HepG2 (cell line): ENCODE measurements at regions not wholly inside any gene's neighbourhood (a gene's known extent, or its start where the extent isn't known, plus 50 kb on each side); places are given as distances from the start of the nearest gene placed in this dataset.

Experiments used
- ATAC-seq: fragments of 200-7000 bp; cut with Tn5 transposase; 3 replicates; pipeline ENCODE4 v1.9.1; 2020; ENCODE audit warnings: mild to moderate bottlenecking, moderate library complexity
- BruUV-seq: library from RNA; stranded (reverse); fragments of 400-500 nt; replicated peaks from 2 replicates; lab custom pipeline; 2021; lab: Mats Ljungman, UMichigan
- CTCF ChIA-PET: fragments of 300-600 bp; formaldehyde crosslinking; extraction: SDS; loops from one replicate; lab custom pipeline; 2021; ENCODE audit warnings: low total read pairs, inconsistent platforms, low intra/inter-chr PET ratio; lab: Yijun Ruan, JAX
- POLR2A ChIA-PET: fragments of 350-600 bp; sonication (Branson Sonifier 250); formaldehyde crosslinking; loops from one replicate; lab custom pipeline; 2020; ENCODE audit warnings: antibody characterized with exemption, inconsistent platforms; lab: Yijun Ruan, JAX
- DNase-seq: peaks from one replicate; pipeline ENCODE4 v3.0.0-alpha.2; 2015; ENCODE audit warnings: low spot score
- FAIRE-seq: peaks from 3 replicates; lab custom pipeline; 2011; peaks lifted over from hg19 to GRCh38; lab: Jason Lieb, UNC
- H2AFZ ChIP-seq: one replicate; pipeline ENCODE4 v1.6.1; 2011; ENCODE audit warnings: low read length, inconsistent platforms
- H3K27ac ChIP-seq: fragments of 300-600 bp; 3 replicates; pipeline ENCODE4 v1.8.0; 2011; ENCODE audit warnings: mixed run types, mild to moderate bottlenecking, mixed read lengths, low read length, inconsistent platforms; ENCODE audit not compliant: insufficient read depth; ENCODE audit errors: extremely low read length
- H3K27me3 ChIP-seq, 2 experiments: fragments of 200-600 bp in 1 of 2; 2 replicates in 1 of 2; 3 replicates in 1 of 2; pipeline versions ENCODE4 v1.6.0 to v1.8.0; 2011; ENCODE audit warnings: low read length in 2 of 2, mild to moderate bottlenecking in 2 of 2, moderate library complexity in 2 of 2, inconsistent platforms in 1 of 2; ENCODE audit not compliant: insufficient read depth in 2 of 2, control insufficient read depth in 1 of 2
- H3K36me3 ChIP-seq, 2 experiments: fragments of 200-600 bp in 1 of 2; replicated peaks in 1 of 2; 2 replicates in 1 of 2; 3 replicates in 1 of 2; pipeline versions ENCODE4 v1.5.1 to v1.8.0; 2011; ENCODE audit warnings: low read length in 2 of 2, inconsistent platforms in 1 of 2; ENCODE audit not compliant: insufficient read depth in 2 of 2, control insufficient read depth in 1 of 2
- H3K4me1 ChIP-seq: 2 replicates; pipeline ENCODE4 v1.5.1; 2012; ENCODE audit warnings: low read length, inconsistent platforms; ENCODE audit not compliant: insufficient read depth
- H3K4me2 ChIP-seq: 2 replicates; pipeline ENCODE4 v1.6.0; 2011; ENCODE audit warnings: low read depth, low read length, inconsistent platforms
- H3K4me3 ChIP-seq, 3 experiments: fragments of 200-600 bp in 1 of 3; sonication (generic), shearing (Covaris generic) in 1 of 3; replicated peaks in 1 of 3; 2 replicates each; pipeline ENCODE4 v1.5.1; 2011 to 2016; ENCODE audit warnings: low read length in 3 of 3, inconsistent platforms in 2 of 3, low read depth in 2 of 3, mild to moderate bottlenecking in 2 of 3, control low read depth in 1 of 3, mixed read lengths in 1 of 3; ENCODE audit not compliant: insufficient read depth in 1 of 3
- H3K79me2 ChIP-seq: one replicate; pipeline ENCODE4 v1.6.1; 2011; ENCODE audit warnings: low read length, inconsistent platforms; ENCODE audit not compliant: insufficient read depth
- H3K9ac ChIP-seq: 2 replicates; pipeline ENCODE4 v1.6.0; 2011; ENCODE audit warnings: mild to moderate bottlenecking, low read depth, low read length, inconsistent platforms; ENCODE audit not compliant: insufficient read depth
- H3K9me3 ChIP-seq: 2 replicates; pipeline ENCODE4 v1.5.1; 2012; ENCODE audit warnings: mild to moderate bottlenecking, low read length
- H4K20me1 ChIP-seq: 2 replicates; pipeline ENCODE4 v1.6.0; 2011; ENCODE audit warnings: inconsistent platforms, mild to moderate bottlenecking, low read length, moderate library complexity; ENCODE audit not compliant: insufficient read depth
- MIER2 ChIP-seq: IDR thresholded peaks from 2 replicates; pipeline ENCODE4 v1.6.1; 2016; ENCODE audit warnings: missing biosample characterization, missing genetic modification reagents
- SMC3 ChIP-seq: IDR thresholded peaks from 2 replicates; pipeline ENCODE4 v1.6.1; 2011; ENCODE audit warnings: low read length, improper control_type of control experiment
- ZNF12 ChIP-seq: sonication (generic); formaldehyde crosslinking; IDR thresholded peaks from 2 replicates; pipeline ENCODE4 v1.5.0; 2020; ENCODE audit warnings: missing genetic modification reagents
- ZNF263 ChIP-seq: sonication (generic); formaldehyde crosslinking; IDR thresholded peaks from 2 replicates; pipeline ENCODE4 v1.4.0; 2020; ENCODE audit warnings: missing genetic modification reagents
- ZNF563 ChIP-seq: sonication (generic); formaldehyde crosslinking; IDR thresholded peaks from 2 replicates; pipeline ENCODE4 v1.8.0; 2022; ENCODE audit warnings: mild to moderate bottlenecking, moderate library complexity, missing genetic modification reagents
- WGBS: methylation state at CpG from one replicate; pipeline ENCODE4 v1.1.6; 2017; ENCODE audit warnings: low lambda C conversion rate; 5-methylcytosine and 5-hydroxymethylcytosine counted together
- in situ Hi-C: cut with HindIII; loops from 2 replicates; pipeline ENCODE4 v1.10.0; 2017; ENCODE audit warnings: low pct_unique_long_range_greater_than_20kb; ENCODE audit not compliant: extremely low pct_ligation_motif_present
- intact Hi-C: fragments of 100-400 bp; cut with micrococcal nuclease; formaldehyde crosslinking; loops from one replicate; pipeline ENCODE4 v1.10.0; 2022; ENCODE audit not compliant: unreplicated experiment
- TF ChIP-seq, protein P1 (sequence below): sonication (generic); formaldehyde crosslinking; IDR thresholded peaks from 2 replicates; pipeline ENCODE4 v1.5.0; 2020; ENCODE audit warnings: mild to moderate bottlenecking, missing genetic modification reagents, borderline replicate concordance
- TF ChIP-seq, protein P2 (sequence below): sonication (generic); formaldehyde crosslinking; IDR thresholded peaks from 2 replicates; pipeline ENCODE4 v1.5.0; 2020; ENCODE audit warnings: mild to moderate bottlenecking, missing genetic modification reagents

DNA sequence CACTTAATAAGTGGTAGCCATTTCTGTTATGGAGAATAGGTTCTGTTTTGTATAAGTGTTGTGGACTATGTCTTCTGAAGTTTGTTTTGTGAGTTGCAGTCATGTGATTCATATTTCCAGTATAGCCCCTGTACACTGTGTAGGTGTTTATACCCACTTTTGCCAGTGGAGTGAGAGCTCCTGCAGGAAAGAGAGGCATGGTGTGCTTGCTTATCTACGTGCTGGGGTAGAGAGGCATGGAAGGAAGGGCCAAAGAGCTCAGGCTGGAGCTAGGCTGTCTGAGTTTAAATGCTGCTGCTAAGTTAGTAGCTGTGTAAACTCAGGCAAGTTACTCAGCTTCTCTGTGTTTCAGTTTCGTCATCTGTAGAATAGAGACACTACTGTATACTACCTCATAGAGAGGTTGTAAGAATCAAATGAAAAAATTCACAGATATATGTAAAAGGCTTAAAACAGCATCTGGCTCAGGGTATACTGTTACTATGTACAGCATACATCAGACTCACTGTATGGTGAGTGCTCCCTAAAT lies 88.2 kb upstream of the SLC38A2 start:
- no peak overlapping the region for H3K4me3 ChIP-seq
- H3K9me3 ChIP-seq: no peaks in the 10 kb centered on the region
- no peak for ATAC-seq
- ChIA-PET POLR2A (no interaction called here), CTCF (no interaction called here)
- BruUV-seq: no TSS peak
- H3K4me1 ChIP-seq: peaks cover 73% of the 10 kb centered on the region
- no peak for FAIRE-seq
- no peaks in the 10 kb centered on the region for H3K27me3 ChIP-seq
- no peak overlapping the region for H3K9ac ChIP-seq
- DNase-seq: no peak
- WGBS: 97% methylated on average over 2 of the region's 2 CpGs
- no peaks in the 10 kb centered on the region for H3K79me2 ChIP-seq
- peak; percentile 48; the same call in 1 of the 2 replicates for TF ChIP-seq ZNF263 (CRISPR knock-in tag)
- no peak for TF ChIP-seq ZNF12 (CRISPR knock-in tag)
- no peak overlapping the region for H3K4me2 ChIP-seq
- intact Hi-C loops: no loop called here
- in situ Hi-C loops: no loop called here
- H3K36me3 ChIP-seq: no peaks in the 10 kb centered on the region
- H2AFZ ChIP-seq: no peak overlapping the region
- H4K20me1 ChIP-seq: no peaks in the 10 kb centered on the region
- H3K27ac ChIP-seq: no peak overlapping the region

DNA sequence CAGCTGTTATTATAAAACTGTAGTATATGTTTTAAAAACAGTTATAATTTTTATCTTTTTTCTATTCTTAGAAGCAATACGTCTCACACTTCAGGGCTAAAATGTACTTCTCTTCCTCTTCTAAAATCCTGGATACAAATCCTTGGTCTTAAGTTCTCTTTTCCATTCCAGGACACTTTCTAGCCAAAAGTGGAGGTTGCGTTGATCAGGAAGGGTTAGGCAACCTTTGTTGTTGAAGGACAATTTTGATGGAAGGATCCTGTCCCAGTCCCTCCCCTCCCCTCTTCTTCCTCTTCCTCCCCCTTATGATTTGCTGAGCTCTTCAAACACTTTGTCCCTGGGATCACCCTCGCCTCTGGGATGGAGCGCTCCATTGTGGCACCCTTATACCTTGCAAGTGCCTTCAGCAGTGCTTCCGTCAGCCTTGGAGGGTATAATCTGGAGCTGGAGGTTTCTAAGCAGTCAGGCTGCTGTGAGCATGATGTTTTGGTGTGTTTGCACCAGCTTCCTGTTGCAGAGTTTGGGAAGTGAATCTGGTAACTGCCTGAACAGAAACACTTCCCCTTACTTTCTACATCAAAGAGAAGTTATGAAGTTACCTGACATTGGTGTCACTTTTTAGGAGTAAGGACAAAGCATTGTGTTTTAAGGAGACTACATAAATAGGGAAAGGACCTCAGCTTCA lies 87.4 kb upstream of the SLC38A2 start:
- Histone ChIP-seq H3K4me2 (no peak overlapping the region), H3K4me3 (no peak overlapping the region), H3K9me3 (no peaks in the 10 kb centered on the region), H3K9ac (no peak overlapping the region), H4K20me1 (no peaks in the 10 kb centered on the region), H2AFZ (no peak overlapping the region), H3K27ac (no peak overlapping the region), H3K27me3 (no peaks in the 10 kb centered on the region), H3K36me3 (no peaks in the 10 kb centered on the region), H3K4me1 (peaks cover 73% of the 10 kb centered on the region), H3K79me2 (no peaks in the 10 kb centered on the region)
- intact Hi-C loops: no loop called here
- ChIA-PET POLR2A (no interaction called here), CTCF (no interaction called here)
- DNase-seq: no peak
- 91% methylated on average over 5 of the region's 5 CpGs for WGBS
- FAIRE-seq: no peak
- no peak for ATAC-seq
- BruUV-seq: no TSS peak
- in situ Hi-C loops: no loop called here
- TF ChIP-seq, protein P1, sequence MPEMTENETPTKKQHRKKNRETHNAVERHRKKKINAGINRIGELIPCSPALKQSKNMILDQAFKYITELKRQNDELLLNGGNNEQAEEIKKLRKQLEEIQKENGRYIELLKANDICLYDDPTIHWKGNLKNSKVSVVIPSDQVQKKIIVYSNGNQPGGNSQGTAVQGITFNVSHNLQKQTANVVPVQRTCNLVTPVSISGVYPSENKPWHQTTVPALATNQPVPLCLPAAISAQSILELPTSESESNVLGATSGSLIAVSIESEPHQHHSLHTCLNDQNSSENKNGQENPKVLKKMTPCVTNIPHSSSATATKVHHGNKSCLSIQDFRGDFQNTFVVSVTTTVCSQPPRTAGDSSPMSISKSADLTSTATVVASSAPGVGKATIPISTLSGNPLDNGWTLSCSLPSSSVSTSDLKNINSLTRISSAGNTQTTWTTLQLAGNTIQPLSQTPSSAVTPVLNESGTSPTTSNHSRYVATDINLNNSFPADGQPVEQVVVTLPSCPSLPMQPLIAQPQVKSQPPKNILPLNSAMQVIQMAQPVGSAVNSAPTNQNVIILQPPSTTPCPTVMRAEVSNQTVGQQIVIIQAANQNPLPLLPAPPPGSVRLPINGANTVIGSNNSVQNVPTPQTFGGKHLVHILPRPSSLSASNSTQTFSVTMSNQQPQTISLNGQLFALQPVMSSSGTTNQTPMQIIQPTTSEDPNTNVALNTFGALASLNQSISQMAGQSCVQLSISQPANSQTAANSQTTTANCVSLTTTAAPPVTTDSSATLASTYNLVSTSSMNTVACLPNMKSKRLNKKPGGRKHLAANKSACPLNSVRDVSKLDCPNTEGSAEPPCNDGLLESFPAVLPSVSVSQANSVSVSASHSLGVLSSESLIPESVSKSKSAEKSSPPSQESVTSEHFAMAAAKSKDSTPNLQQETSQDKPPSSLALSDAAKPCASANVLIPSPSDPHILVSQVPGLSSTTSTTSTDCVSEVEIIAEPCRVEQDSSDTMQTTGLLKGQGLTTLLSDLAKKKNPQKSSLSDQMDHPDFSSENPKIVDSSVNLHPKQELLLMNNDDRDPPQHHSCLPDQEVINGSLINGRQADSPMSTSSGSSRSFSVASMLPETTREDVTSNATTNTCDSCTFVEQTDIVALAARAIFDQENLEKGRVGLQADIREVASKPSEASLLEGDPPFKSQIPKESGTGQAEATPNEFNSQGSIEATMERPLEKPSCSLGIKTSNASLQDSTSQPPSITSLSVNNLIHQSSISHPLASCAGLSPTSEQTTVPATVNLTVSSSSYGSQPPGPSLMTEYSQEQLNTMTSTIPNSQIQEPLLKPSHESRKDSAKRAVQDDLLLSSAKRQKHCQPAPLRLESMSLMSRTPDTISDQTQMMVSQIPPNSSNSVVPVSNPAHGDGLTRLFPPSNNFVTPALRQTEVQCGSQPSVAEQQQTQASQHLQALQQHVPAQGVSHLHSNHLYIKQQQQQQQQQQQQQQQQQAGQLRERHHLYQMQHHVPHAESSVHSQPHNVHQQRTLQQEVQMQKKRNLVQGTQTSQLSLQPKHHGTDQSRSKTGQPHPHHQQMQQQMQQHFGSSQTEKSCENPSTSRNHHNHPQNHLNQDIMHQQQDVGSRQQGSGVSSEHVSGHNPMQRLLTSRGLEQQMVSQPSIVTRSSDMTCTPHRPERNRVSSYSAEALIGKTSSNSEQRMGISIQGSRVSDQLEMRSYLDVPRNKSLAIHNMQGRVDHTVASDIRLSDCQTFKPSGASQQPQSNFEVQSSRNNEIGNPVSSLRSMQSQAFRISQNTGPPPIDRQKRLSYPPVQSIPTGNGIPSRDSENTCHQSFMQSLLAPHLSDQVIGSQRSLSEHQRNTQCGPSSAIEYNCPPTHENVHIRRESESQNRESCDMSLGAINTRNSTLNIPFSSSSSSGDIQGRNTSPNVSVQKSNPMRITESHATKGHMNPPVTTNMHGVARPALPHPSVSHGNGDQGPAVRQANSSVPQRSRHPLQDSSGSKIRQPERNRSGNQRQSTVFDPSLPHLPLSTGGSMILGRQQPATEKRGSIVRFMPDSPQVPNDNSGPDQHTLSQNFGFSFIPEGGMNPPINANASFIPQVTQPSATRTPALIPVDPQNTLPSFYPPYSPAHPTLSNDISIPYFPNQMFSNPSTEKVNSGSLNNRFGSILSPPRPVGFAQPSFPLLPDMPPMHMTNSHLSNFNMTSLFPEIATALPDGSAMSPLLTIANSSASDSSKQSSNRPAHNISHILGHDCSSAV: no peak
- TF ChIP-seq, protein P2, sequence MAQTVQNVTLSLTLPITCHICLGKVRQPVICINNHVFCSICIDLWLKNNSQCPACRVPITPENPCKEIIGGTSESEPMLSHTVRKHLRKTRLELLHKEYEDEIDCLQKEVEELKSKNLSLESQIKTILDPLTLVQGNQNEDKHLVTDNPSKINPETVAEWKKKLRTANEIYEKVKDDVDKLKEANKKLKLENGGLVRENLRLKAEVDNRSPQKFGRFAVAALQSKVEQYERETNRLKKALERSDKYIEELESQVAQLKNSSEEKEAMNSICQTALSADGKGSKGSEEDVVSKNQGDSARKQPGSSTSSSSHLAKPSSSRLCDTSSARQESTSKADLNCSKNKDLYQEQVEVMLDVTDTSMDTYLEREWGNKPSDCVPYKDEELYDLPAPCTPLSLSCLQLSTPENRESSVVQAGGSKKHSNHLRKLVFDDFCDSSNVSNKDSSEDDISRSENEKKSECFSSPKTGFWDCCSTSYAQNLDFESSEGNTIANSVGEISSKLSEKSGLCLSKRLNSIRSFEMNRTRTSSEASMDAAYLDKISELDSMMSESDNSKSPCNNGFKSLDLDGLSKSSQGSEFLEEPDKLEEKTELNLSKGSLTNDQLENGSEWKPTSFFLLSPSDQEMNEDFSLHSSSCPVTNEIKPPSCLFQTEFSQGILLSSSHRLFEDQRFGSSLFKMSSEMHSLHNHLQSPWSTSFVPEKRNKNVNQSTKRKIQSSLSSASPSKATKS (CRISPR knock-in tag): no peak
- no peak for TF ChIP-seq SMC3
- no peak for TF ChIP-seq ZNF563 (CRISPR knock-in tag)
- TF ChIP-seq MIER2: no peak
